DMS79 (cell line): ENCODE measurements at regions not wholly inside any gene's neighbourhood (a gene's known extent, or its start where the extent isn't known, plus 50 kb on each side); places are given as distances from the start of the nearest gene placed in this dataset.

Experiments
- DNase-seq: peaks from one replicate; lab custom pipeline; 2025; lab: John Stamatoyannopoulos, UW

- DNase-seq: no peak
Observed at GRCh38 chr3:18295171-18295920, 129.8 kb downstream of the SATB1 start.

DNA sequence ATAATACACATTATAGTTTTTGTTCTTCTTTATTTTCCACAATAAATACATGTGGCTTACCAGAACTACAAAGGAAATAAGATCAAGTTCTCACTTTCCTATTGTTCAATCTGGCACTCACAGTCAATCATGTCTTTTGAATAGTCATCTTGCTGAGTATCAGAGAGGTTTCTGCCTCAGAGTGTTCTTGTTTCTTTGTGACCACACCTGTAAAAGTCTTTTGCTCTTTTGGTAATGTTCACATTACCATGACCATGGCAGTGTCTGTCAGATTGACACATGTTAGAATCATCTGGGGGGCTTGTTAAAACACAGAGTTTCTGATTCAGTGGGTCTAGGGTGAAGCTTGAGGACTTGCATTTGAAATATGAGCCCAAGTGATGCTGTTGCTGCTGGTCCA is 135.0 kb downstream of the SATB1 start:
- DNase-seq: no peak

- DNase-seq: no peak
Observed at GRCh38 chr3:18288243-18288642, 136.9 kb downstream of the SATB1 start.

GRCh38 chr3:18284716-18285115 is 140.4 kb downstream of the SATB1 start:
- no peak for DNase-seq

DNA sequence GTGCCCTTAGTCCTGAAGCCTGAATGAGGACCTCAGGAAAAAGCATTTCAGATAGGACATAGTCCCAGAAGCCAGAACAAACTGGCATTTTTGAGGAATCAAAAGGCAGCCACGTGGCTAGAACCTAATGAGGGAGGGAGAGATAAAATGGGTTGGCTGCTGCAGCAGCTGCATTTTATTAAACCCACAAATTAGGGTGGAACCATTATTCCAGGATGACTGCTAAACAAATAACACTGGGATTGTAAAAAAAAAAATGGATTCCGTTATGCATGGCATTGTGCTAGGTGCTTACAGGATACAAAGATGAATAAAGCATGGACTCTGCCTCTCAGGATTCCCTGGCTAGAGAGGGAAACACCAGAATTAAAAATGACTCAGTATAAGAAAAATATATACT is 141.5 kb downstream of the SATB1 start:
- no peak for DNase-seq

GRCh38 chr3:18282507-18282906 is 142.6 kb downstream of the SATB1 start:
- DNase-seq: no peak

GRCh38 chr3:18279226-18279737 is 145.9 kb downstream of the SATB1 start:
- no peak for DNase-seq

DNA sequence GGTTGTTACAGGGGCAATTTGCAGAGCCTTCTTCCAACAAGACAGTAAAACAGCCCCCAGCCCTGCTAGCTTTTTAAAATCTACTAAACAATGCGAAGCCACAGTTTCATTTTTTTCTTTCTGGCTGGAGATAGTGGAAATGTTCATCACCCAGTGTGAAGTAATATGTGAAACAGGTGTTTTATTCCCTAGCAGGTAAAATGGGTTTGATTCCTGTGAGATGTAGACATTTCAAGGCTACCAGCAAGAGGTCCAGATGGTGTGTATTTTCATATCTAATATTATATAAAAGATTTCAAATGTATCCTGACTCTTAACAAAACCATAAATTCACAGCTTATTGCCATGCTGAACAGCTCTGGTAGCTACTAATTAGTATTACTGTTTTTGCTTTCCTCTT is 160.3 kb downstream of the SATB1 start:
- DNase-seq: no peak

DNA sequence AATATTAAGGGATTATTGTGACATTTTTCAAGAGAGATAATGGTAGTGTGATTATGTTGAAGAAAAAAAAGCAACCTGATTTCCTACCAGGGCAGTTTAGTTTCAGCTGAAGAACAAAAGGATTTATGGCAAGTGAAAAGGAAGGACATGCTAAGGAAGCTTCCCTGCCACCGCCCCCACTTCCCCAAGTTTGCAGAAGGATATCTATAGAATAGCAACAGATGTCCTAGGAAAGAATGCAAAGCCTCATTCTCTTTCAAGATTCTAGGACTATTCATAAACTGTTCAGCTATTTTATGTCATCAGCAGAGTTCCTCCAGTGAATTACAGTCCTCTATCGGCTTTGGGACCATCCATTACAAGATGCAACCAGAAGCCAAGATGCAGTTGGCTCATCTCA is 160.8 kb downstream of the SATB1 start:
- DNase-seq: no peak

GRCh38 chr3:18258492-18258891 is 166.6 kb downstream of the SATB1 start:
- DNase-seq: no peak

GRCh38 chr3:18252578-18252977 is 172.6 kb downstream of the SATB1 start:
- DNase-seq: no peak

GRCh38 chr3:18250991-18251390 is 174.1 kb downstream of the SATB1 start:
- DNase-seq: no peak

GRCh38 chr3:18249126-18249525 is 176.0 kb downstream of the SATB1 start:
- DNase-seq: no peak

- no peak for DNase-seq
Observed at GRCh38 chr3:18247776-18248310, 177.3 kb downstream of the SATB1 start.

DNA sequence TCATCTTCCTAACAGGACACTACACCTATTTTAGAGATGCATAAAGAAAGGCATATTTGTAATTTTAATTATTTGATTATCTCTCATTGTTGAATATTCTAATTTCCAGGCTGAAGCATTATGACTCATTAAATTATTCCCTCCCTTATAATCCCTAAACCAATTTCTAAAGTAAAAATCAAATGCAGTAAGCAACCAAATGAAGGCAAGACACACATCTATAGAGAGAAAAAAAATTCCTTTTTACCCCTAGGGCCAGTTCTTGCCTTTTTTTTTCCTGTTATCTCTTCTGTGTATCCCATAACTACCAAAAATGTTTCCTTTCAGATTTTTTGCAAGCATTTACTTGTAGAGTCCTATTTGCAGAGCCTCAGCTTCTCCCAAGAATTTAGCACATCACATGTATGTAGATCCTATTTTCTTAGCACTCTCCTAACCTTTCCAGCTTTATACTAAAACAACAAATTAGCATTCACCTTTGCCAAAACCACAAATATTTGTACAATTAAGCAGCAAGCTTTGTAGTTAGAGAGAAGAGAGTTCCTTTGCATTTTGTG is 177.9 kb downstream of the SATB1 start:
- no peak for DNase-seq

- no peak for DNase-seq
Observed at GRCh38 chr3:18246336-18247060, 178.6 kb downstream of the SATB1 start.

GRCh38 chr3:18245721-18246120 is 179.4 kb downstream of the SATB1 start:
- DNase-seq: no peak

GRCh38 chr3:18241837-18242236 is 183.3 kb downstream of the SATB1 start:
- no peak for DNase-seq

DNA sequence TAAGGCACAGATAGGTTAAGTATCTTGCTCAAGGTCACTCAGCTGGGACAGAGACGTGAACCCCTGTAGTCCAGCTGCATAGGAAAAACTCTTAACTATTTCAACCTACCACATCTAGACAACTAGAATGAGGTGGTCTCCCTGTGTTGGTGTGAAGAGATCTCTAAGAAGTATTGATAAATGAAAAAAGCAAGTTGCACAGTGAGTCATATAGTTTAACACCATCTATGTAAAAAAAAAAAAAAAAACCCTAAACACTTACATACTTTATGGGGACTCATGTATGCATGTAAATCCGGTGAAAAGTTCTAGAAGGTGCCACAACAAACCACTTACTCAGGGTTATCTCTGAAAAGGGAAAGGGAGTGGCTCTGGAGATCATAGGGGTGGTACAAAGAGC is 185.5 kb downstream of the SATB1 start:
- DNase-seq: no peak

- no peak for DNase-seq
Observed at GRCh38 chr3:18238746-18239331, 186.3 kb downstream of the SATB1 start.

- no peak for DNase-seq
Observed at GRCh38 chr3:18238332-18238731, 186.8 kb downstream of the SATB1 start.

DNA sequence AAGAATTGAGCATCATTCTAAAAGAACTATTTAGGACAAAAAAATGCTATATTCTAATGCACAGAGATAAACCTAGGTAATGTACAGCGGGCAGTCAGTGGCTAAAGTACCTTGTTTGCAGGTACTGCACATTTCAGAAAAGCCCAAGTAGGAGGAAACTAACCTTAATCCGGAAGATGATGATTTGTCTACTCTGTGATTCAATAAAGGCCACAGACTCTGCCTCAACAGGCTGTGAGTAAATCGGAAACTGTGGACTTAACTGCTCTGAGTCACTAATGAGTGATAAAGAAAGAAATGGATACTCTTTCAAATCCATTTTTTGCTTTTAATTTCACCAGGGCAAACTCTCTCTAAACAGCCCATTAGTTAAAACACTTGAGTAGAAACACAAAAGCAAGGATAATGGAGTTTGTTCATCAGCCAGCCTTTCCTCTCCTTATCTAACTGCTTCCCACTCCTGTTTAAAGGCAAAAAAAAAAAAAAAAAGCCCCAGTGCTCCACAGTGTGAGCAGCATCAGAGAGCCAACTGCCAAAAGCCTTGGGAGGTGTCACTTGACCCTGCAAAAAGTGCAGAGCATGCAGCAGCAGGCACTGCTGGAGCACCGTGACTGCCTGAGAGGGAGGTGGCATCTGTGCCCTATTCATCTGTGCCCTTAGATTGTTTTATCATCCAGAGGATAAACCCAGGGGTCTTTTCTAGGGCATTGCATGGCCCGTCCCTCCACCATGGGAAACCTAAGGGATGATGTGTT is 187.7 kb downstream of the SATB1 start:
- no peak for DNase-seq
